ENCODE measurements at regions not wholly inside any gene's neighbourhood (a gene's known extent, or its start where the extent isn't known, plus 50 kb on each side); places are given as distances from the start of the nearest gene placed in this dataset.

GRCh38 chr6:6912817-6913744 is 194.7 kb upstream of the RREB1 start:
- DNase-seq (ENCODE audit: low read depth in 4 of 4, low spot score in 1 of 4): no peak

GRCh38 chr6:6915219-6915618 is 192.5 kb upstream of the RREB1 start:
- DNase-seq (ENCODE audit: low read depth in 4 of 4, low spot score in 1 of 4): no peak

GRCh38 chr6:6915813-6916547 is 191.8 kb upstream of the RREB1 start:
- no peak for DNase-seq (ENCODE audit: low read depth in 4 of 4, low spot score in 1 of 4)

- DNase-seq (ENCODE audit: low read depth in 4 of 4, low spot score in 1 of 4): no peak
These were observed 191.2 kb upstream of the RREB1 start for GRCh38 chr6:6916598-6916997.

GRCh38 chr6:6918216-6918983 is 189.4 kb upstream of the RREB1 start:
- peak; percentile 50 to 78 (median 57) for DNase-seq (ENCODE audit: low read depth in 4 of 4, low spot score in 1 of 4)

GRCh38 chr6:6919173-6919572 is 188.6 kb upstream of the RREB1 start:
- DNase-seq (ENCODE audit: low read depth in 4 of 4, low spot score in 1 of 4): no peak

- no peak for DNase-seq (ENCODE audit: low read depth in 4 of 4, low spot score in 1 of 4)
These were observed 187.4 kb upstream of the RREB1 start for GRCh38 chr6:6920114-6920986.

GRCh38 chr6:6920987-6921313 is 186.8 kb upstream of the RREB1 start:
- no peak for DNase-seq (ENCODE audit: low read depth in 4 of 4, low spot score in 1 of 4)

GRCh38 chr6:6922166-6922565 is 185.6 kb upstream of the RREB1 start:
- DNase-seq (ENCODE audit: low read depth in 4 of 4, low spot score in 1 of 4): no peak

- DNase-seq (ENCODE audit: low read depth in 4 of 4, low spot score in 1 of 4): no peak
These were observed 184.2 kb upstream of the RREB1 start for GRCh38 chr6:6923605-6924004.

GRCh38 chr6:6924708-6925107 is 183.1 kb upstream of the RREB1 start:
- DNase-seq (ENCODE audit: low read depth in 4 of 4, low spot score in 1 of 4): no peak

GRCh38 chr6:6925391-6926164 is 182.2 kb upstream of the RREB1 start:
- DNase-seq (ENCODE audit: low read depth in 4 of 4, low spot score in 1 of 4): no peak

GRCh38 chr6:6926856-6927255 is 180.9 kb upstream of the RREB1 start:
- no peak for DNase-seq (ENCODE audit: low read depth in 4 of 4, low spot score in 1 of 4)

GRCh38 chr6:6927521-6928361 is 180.0 kb upstream of the RREB1 start:
- no peak for DNase-seq (ENCODE audit: low read depth in 4 of 4, low spot score in 1 of 4)

- no peak for DNase-seq (ENCODE audit: low read depth in 4 of 4, low spot score in 1 of 4)
These were observed 177.4 kb upstream of the RREB1 start for GRCh38 chr6:6930223-6930880.

- DNase-seq (ENCODE audit: low read depth in 4 of 4, low spot score in 1 of 4): no peak
These were observed 176.4 kb upstream of the RREB1 start for GRCh38 chr6:6931071-6932025.

- DNase-seq (ENCODE audit: low read depth in 4 of 4, low spot score in 1 of 4): no peak
These were observed 175.4 kb upstream of the RREB1 start for GRCh38 chr6:6932341-6932740.
